ENCODE measurements at regions not wholly inside any gene's neighbourhood (a gene's known extent, or its start where the extent isn't known, plus 50 kb on each side); places are given as distances from the start of the nearest gene placed in this dataset.
A peak's percentile ranks its signal among the peaks of the same experiment; 100 is the strongest.
"Not testable (repeated sequence)": the region's sequence is repeated elsewhere in the genome, so short reads cannot be mapped to it uniquely, and the experiment has no call there.

- no peak for DNase-seq
Measured at GRCh38 chr14:98919434-98919833, 352.6 kb downstream of the BCL11B start.

GRCh38 chr14:98921306-98921705 lies 350.7 kb downstream of the BCL11B start:
- not testable (repeated sequence) for DNase-seq

- no peak for DNase-seq
Measured at GRCh38 chr14:98923596-98923995, 348.4 kb downstream of the BCL11B start.

GRCh38 chr14:98924046-98924445 lies 348.0 kb downstream of the BCL11B start:
- no peak for DNase-seq

GRCh38 chr14:98925354-98926040 lies 346.5 kb downstream of the BCL11B start:
- no peak for DNase-seq

- DNase-seq, result peak; percentile 45
Measured at GRCh38 chr14:98926146-98926545, 345.9 kb downstream of the BCL11B start.

- no peak for DNase-seq
Measured at GRCh38 chr14:98926801-98927200, 345.2 kb downstream of the BCL11B start.

- DNase-seq, result no peak
Measured at GRCh38 chr14:98927986-98928385, 344.0 kb downstream of the BCL11B start.

GRCh38 chr14:98928418-98928817 lies 343.6 kb downstream of the BCL11B start:
- no peak for DNase-seq

- no peak for DNase-seq
Measured at GRCh38 chr14:98931126-98931525, 340.9 kb downstream of the BCL11B start.

- DNase-seq, result peak; percentile 48
Measured at GRCh38 chr14:98931911-98932310, 340.1 kb downstream of the BCL11B start.

GRCh38 chr14:98932431-98933325 lies 339.3 kb downstream of the BCL11B start:
- DNase-seq, result no peak

GRCh38 chr14:98934569-98934968 lies 337.4 kb downstream of the BCL11B start:
- not testable (repeated sequence) for DNase-seq

GRCh38 chr14:98935921-98936320 lies 336.1 kb downstream of the BCL11B start:
- DNase-seq, result no peak

- no peak for DNase-seq
Measured at GRCh38 chr14:98937021-98937420, 335.0 kb downstream of the BCL11B start.

GRCh38 chr14:98937712-98938505 lies 334.1 kb downstream of the BCL11B start:
- no peak for DNase-seq

- DNase-seq, result no peak
Measured at GRCh38 chr14:98940693-98941437, 331.1 kb downstream of the BCL11B start.

- no peak for DNase-seq
Measured at GRCh38 chr14:98941481-98941880, 330.5 kb downstream of the BCL11B start.

- DNase-seq, result no peak
Measured at GRCh38 chr14:98943907-98944306, 328.1 kb downstream of the BCL11B start.

GRCh38 chr14:98944989-98945388 lies 327.0 kb downstream of the BCL11B start:
- no peak for DNase-seq

GRCh38 chr14:98945611-98946570 lies 326.1 kb downstream of the BCL11B start:
- no peak for DNase-seq
